Erythroblast (primary cell): ENCODE measurements at regions not wholly inside any gene's neighbourhood (a gene's known extent, or its start where the extent isn't known, plus 50 kb on each side); places are given as distances from the start of the nearest gene placed in this dataset.

ENCODE experiments used
- GATA1 ChIP-seq: IDR thresholded peaks from 2 replicates; pipeline ENCODE4 v1.6.1; 2011; ENCODE audit warnings: low read depth, mild to moderate bottlenecking, control low read depth, low read length, moderate library complexity
- POLR2A ChIP-seq: IDR thresholded peaks from 2 replicates; pipeline ENCODE4 v1.6.1; 2011; ENCODE audit warnings: mild to moderate bottlenecking, low read length

- TF ChIP-seq POLR2A (no peak), GATA1 (no peak)
These were observed 64.7 kb downstream of the BTG1 start for GRCh38 chr12:92080911-92081285.
